GM18517 (cell line): ENCODE measurements at regions not wholly inside any gene's neighbourhood (a gene's known extent, or its start where the extent isn't known, plus 50 kb on each side); places are given as distances from the start of the nearest gene placed in this dataset.

Experiments
- ATAC-seq: cut with Tn5 transposase; IDR thresholded peaks from one replicate; pipeline ENCODE4 v1.9.1; 2021; ENCODE audit warnings: mild to moderate bottlenecking, moderate library complexity; ENCODE audit not compliant: unreplicated experiment

DNA sequence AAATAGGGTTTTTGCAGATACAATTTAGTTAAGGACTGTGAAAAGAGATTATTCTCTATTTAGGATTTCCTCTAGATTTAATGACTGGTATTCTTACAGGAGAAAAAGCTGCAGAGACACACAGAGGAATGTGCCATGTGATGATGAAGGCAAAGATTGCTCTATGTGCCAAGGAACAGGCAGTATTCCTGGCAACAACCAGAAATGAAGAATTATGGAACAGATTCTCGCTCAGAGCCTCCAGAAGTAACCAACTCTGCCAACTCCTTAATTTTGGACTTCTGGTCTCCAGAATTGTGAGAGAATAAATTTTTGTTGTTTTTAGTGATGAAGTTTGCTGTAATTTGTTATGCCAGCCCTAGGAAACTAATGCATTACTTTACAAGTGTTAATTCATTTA is 307.6 kb upstream of the SEMA3A start:
- no peak for ATAC-seq

DNA sequence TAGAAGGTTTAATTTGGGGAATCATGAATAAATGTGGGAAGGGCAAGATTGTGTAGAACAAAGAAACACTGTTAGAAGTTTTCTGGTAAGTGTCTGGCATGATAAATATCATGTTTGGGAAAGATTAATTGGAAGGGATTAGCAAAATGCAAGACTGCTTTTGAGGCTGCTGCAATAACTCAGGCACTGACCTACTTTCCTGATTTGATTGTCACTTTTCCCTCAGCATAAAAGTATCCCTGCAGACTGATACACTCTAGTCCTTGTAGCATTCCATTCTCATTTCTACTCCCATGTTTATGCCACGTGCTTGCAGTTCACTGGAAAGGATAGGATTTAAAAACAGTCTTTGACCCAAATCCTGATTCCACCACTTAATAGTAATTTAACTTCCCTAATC is 303.3 kb upstream of the SEMA3A start:
- no peak for ATAC-seq

DNA sequence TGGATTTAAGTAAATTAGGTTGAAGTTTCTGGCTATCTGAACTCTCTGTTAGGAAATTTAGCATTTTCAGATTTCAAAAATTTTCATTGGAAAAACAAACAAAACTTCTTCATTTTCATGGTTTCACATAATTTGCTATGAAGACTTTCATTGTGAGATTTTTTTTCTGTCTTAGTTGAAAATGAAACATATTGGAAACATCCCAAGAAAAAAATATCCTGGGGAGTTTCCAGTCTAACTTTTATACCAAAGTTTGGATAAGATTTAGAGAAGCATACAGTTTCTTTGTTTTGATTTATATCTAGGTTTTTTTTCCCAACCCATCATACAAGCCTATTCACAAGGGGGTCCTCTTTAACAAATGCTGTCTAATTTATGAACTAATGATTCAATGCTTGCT is 300.5 kb upstream of the SEMA3A start:
- ATAC-seq: no peak

DNA sequence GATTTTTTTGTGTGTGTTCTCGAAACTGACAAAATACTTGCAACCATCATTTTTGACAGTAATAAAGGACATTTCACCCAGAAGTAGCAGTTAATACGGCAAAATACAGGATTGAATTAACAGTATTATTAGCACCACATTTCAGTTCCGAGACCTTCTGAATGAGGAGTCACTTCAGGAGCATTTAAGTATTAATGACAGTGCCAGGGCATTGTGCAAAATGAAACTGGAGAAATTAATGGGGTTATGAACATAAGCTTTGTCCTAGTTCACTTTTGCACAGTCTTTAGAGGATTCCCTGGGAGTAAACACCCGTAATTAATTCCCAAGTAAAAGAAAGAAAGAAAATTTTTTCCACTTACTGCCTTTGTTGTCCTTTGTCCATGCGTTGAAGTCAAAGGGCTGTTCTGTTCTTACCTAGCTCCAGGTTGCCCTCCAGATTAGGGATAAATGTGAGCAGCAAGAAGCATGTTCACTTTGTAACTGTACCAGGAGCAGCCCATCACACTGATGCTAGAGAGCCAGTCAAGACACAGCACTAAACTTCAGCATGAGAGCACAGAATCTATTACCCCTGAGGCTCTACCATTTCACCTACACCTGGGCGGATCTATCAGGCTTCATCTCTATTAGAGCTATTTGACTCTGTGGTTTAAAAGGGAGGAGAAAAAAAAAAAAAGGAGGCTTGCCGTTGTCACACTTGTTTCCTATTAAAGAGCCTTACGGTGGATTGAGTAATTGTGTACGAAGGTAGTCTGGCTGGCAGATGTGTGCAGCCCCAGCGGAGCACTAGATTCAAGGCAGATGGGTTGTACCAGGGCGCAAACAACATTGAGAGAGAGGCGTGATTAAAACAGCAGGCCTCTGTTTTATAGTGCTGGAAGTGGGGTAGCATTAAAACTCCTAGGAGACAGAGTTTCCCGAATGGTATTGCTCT is 297.8 kb upstream of the SEMA3A start:
- no peak for ATAC-seq

DNA sequence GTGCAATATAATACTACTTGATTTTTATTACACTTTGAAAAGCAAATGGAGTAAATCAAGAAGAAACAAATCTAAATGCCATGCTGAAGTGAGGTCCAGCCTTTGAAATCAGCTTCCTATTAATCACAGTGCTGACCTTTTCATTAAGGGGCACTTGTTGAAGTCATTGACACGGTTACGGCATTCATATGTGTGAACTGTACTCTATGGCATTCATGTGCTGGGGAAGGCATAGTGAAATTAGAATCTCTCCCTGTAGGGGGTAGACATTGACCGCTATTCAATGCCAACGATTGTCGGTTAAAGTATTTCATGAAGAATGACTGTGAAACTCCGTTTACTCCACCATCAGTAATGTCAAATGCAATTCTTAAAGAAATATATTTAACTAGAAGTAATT is 296.1 kb upstream of the SEMA3A start:
- no peak for ATAC-seq

DNA sequence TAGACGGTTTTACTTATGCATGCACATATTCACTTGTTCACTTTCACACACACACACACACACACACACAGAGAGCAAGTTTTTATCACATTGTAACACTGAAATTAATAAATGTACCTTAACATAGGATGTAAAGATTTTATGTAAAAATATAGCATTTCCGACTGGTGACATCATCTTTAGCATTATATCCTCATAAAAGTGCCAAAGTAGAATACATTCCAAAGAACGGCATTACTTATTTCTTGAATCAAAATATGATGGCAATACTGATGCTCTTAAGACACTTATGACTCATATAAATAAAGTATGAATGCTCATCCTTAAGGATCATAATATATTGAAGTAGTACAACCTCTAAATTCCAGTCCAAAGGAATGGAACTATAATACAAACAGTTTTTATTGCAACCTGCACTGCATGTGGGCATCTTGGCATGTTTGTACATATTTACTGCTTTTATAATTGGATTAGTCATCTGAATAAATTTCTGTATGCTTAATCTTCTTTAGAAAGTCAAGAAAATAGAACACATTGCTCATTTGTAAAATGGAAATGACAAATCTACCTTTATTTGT is 290.0 kb upstream of the SEMA3A start:
- ATAC-seq: no peak

DNA sequence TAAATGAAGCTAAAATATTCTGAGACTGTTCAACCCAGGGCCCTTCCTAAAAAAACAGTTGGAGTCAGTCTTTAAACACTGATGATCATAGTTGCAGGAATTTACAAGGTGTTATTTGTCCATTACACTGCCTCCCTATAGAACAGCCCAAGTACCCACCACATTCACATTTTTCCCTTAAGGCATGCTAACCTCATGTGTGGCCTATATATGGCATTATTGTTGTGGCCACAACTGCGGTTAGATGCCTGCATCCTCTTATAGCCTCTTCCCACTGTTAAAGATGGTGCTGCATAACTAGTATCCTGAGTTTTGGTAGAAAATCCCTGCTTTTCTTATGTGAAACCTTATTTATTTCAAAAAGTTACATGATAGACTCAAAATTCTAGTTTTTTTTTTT is 287.9 kb upstream of the SEMA3A start:
- no peak for ATAC-seq

DNA sequence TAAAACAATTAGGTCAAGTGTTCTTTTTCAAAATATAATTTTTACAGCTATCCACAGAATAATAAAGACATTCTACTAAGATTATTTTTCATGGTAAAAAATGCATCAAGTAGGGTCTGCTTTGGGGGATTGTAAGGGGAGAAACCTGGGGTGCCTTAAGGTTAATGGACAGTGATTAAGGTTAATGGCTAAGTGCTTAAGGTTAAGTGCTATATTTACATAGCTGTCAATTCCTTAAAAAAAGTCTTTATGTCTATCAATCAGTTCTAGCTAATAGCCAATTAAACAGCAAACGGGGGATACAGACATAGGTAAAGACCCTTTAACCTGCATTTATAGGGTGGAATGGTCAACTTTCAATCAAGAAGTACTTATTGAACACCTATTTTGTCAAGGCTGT is 284.5 kb upstream of the SEMA3A start:
- ATAC-seq: no peak

DNA sequence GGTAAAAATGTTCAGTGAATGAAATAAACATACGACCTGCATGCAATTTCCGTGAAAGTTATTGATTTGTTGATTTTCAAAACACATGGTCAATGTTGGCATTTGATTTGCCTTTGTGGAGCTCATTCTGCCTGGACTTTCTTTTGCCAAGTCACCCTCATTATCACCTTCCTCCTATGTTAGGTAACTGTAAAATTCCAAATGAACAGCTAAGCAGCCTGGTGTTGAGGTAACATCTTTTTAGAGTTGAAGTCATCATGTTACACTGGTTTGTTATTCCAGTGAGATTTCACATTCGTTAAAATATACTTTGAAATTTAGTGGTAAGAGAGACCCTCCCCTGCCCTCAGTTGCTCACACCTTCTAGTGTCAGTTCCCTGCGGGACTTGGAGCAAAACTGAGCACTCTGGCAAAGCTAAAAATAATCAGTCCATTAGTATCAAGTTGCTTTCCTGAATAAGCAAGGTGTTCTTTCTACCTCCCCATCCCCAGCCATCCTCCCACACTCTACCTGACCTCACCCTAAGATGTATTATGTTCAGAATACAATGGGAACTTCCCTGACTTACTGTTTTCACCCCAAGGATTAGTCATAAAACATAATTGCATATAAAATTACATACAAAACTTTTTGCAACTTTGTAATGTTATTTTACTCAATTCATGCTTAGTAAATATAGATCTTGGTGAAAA is 283.3 kb upstream of the SEMA3A start:
- no peak for ATAC-seq

DNA sequence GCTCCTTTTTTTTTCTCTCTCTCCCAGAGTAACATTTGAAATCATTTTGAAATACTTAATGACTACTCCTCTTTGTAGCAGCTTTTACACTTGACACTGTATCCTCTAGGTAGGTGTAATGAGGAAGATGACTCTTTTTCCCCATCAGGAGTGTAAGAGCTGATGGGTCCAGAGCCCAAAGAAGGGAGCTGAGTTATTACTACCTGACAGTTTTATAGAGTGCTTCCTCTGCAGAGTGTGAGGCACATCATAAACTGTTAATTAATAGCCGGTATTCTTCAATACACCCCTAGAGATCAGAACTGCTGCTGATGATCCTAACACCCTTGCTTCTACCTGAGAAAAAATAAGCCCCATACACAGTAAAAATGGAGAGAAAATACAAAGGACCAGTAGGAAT is 279.8 kb upstream of the SEMA3A start:
- no peak for ATAC-seq

DNA sequence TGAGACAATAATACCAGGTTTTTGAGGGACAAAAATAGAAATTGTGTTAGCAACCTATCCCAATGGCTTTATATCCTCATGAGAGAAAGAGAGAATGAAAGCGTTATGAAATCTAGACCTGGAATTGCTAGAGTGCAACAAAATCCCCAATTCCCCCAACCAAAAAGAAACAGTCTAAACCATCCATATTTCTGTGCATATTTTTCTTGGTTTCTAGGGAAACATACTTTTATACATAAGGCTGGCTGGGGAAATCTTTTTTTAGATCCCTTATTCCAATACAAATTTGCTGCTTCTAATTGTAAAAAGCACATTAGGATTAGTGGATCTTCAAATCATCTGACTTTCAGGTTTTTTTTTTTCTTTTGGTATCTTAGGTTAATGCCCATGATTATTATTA is 277.0 kb upstream of the SEMA3A start:
- no peak for ATAC-seq

DNA sequence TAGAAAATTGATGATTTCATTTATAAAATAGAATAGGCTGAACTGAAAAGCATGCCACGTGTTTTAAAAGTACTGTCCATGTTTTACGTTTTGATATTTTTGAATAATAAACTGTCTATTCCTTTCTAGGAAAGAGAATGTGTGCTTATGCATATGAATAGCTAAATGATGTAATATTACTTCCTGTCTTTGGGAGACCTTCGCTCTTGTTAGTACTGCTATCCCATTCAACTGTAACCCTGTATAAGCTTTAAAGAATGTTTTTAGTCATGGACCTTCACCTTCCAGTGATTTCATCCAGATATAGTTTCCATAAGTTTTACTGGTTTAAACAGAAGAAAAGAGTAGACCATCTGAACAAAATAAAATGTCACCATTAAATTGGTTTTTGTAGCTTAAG is 274.4 kb upstream of the SEMA3A start:
- ATAC-seq: no peak

DNA sequence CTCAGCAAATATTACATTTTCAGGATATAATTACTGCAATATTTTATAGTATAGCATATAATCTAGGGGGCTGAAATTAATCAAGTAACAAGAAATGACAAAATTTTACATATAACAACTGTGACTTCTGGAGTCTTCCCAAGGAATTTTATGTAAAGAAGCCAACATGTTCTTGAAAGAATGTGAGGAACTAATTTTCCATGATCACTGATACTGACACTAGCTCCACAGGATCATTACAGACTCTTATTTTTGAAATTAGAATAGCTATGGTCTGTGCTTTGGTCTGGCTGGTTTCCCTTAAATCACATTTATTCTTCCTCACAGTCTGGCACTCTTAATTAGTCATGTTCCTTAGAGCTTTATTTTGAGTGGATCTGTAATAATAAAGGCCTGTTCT is 267.7 kb upstream of the SEMA3A start:
- ATAC-seq: no peak

DNA sequence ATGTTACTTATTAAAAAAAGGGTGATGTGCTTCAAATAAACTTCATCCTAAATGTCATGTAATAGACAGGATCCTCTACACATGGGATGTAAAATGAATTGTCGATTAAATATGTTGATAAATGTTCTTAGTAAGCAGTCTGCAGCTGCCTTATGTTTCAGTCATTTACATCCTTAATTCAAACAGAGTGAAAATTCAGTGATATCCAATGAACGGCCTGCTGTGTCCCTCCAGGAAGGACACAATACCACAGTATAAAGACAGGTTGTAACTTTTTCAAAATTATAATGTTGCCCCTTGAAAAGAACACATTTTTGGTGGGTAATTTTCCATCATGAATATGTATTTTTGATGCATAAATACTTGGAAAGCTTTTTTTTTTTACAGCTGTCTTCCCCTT is 266.5 kb upstream of the SEMA3A start:
- ATAC-seq: no peak

DNA sequence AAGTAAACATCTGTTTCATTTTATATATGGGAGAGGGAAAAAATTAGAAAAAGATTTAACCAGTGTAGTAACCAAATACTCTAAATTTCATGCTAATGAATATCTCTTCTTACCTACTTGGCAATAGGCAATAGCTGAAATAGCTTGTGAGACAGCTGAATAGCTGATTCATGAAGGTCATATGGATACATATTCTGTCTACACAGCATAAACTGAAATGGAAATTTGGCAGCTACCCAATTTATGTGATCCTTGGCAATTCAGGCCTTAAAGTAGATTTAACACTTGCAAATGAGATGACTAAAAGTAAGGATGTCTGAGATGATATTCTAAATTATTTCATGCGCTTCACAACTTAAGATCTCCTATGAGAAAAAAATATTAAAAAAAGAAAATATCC is 261.2 kb upstream of the SEMA3A start:
- no peak for ATAC-seq

DNA sequence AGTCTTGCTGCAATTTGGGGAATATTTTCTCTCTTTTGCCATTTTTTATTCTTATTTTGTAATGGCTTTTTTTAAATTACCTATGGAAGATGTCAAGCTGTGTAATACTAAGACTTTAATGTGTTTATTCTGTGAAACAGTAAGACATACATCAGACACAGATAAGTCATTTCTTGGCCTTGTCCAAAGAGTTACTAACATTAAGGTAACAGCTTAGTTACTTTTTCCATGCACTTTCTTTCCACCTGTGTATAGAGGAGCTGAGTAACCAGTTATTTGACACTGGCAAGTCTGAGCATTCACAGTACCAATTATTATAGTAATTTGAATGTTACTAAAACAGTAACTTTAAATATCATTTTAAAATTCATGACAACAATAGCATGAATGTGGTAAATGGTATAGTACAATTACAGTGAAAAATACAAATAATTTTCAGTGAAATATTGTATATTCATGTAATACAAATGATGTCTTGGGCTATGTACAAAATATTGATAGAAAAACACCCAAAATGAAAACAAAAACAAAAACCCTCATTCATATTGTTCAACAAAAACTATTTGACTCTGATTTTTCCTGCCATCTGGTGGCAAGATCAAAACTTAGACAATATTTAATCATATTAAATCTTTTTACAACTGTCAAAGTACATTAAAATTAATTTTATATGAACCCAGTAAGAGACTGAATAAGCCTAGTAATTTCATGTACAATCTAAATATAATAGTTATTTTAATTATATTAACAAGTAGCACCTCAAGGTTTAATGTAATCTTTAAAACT is 259.8 kb upstream of the SEMA3A start:
- no peak for ATAC-seq

DNA sequence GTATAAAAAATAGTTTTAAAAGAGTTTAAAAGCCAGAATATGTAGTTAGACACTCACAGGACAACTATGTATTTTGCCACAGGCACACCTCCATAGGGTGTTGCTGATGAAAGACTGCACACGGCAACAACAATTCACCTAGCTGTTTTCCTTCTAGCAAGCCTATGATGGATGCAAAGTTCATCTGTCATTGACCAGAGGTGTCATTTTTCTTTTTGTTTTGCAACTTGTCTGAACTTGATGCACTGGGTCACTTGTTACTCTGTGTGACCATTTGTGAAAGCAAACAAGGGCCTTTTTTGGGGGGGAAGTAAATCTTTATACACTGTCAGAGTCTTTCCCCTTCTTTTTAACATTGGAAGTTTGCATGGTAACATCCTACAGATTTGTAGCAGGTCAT is 258.0 kb upstream of the SEMA3A start:
- ATAC-seq: no peak

DNA sequence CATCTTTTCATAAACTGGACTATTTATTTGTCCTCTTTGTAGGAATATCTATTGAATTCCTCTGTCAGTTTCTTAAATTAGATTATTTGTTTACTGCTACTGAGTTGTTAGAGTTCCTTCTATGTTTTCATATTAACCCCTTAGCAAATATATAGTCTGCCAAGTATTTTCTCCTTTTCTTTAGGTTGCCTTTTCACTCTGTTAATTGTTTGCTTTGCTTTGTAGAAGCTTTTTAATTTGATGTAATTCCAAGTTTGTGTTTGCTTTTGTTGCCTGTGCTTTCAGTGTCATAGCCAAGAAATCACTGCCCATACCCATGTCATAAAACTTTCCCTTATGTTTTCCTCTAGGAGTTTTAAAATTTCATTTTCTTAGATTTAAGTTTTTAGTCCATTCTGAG is 256.2 kb upstream of the SEMA3A start:
- no peak for ATAC-seq

DNA sequence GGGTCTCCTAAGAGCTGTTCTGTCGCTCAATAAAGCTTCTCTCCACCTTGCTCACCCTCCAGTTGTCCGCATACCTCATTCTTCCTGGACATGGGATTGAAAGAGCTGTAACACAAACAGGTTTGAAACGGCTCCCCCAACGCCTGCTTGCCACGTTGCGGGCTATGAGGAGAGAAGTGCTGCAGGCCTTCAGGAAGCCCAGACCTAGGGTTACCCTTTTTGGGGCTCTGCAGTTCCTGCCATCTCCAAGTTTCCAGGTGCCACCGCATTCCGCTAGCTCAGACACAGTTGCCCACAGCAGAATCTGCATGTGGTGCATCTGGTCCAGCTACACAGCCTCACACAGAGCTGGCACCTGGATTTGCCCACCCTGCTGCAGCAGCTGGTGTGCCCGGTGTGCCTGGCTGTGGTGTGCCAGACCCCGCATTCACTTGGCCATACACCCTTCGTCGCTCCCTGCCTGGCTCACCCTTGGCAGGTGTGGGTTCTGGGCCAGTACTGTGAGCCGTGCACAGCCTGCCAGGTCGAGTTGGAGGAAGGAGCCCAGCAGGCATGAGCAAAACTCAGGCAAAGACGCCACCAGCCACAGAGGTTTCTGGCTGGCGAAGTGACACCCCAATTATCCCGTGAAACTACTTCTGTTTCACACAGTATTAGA is 253.2 kb upstream of the SEMA3A start:
- ATAC-seq: no peak

DNA sequence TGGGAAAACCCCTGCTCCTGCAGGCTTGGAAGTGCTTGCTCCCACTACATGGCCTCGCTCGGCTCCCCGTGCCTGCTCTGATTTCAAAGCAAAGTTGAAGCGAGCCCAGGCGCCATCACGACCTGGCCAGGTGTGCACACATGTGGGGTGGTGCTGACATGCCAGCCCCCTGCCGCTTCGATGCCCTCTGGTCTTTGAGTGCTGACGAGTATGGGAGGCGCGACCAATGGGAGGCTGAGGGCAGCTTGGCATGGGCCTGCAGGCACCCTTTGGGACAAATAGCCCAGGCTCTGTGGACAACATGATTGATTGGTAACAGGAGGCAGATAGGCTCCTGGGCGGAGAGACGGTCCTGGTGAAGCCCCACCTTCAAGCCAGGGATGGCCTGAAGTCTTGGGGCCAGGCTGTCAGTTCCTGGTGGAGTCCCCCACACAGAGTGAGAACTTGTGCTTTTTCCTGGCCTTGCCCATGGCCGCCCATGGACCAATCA is 252.4 kb upstream of the SEMA3A start:
- ATAC-seq: no peak
